Uterus (tissue), 3 donors: ENCODE measurements at regions not wholly inside any gene's neighbourhood (a gene's known extent, or its start where the extent isn't known, plus 50 kb on each side); places are given as distances from the start of the nearest gene placed in this dataset.

Experiments
- DNase-seq, 2 donors: peaks; one replicate each; pipeline ENCODE4 v3.0.0-alpha.2; 2019 to 2020
- H3K27ac ChIP-seq, 2 donors: fragments of 200-600 bp; sonication (generic); 1 replicate in 1 of 2; 2 replicates in 1 of 2; pipeline ENCODE4 v1.5.1; 2016 to 2018
- H3K27me3 ChIP-seq, 2 donors: fragments of 200-600 bp; sonication (generic); one replicate each; pipeline ENCODE4 v1.5.1; 2018 to 2019; ENCODE audit warnings: control low read depth in 1 of 2
- H3K36me3 ChIP-seq, 2 donors: fragments of 200-600 bp; sonication (generic); one replicate each; pipeline ENCODE4 v1.5.1; 2019; ENCODE audit warnings: control low read depth in 1 of 2
- H3K4me1 ChIP-seq, 2 donors: fragments of 200-600 bp; sonication (generic); one replicate each; pipeline ENCODE4 v1.5.1; 2018 to 2019; ENCODE audit warnings: control low read depth in 1 of 2
- H3K4me3 ChIP-seq, 2 donors: fragments of 200-600 bp; sonication (generic); 1 replicate in 1 of 2; 2 replicates in 1 of 2; pipeline ENCODE4 v1.5.1; 2018 to 2019; ENCODE audit warnings: mild to moderate bottlenecking in 1 of 2
- H3K9me3 ChIP-seq, 2 donors: fragments of 200-600 bp; sonication (generic); one replicate each; pipeline ENCODE4 v1.5.1; 2019; ENCODE audit warnings: control low read depth in 1 of 2
- POLR2A ChIP-seq, 2 donors: fragments of 450-650 bp; IDR thresholded peaks; one replicate each; pipeline ENCODE4 v1.6.1; 2016; ENCODE audit warnings: antibody characterized with exemption in 2 of 2, mild to moderate bottlenecking in 1 of 2, moderate library complexity in 1 of 2
- intact Hi-C: fragments of 100-400 bp; cut with DNase I; formaldehyde crosslinking; loops from one replicate; pipeline ENCODE4 v1.15.1; 2023; ENCODE audit warnings: low total_unique reads
- TF ChIP-seq, protein P1 (sequence below), 4 experiments: fragments of 200-600 bp in 2 of 4; fragments of 450-650 bp in 2 of 4; sonication (generic) in 2 of 4; IDR thresholded peaks; one replicate each; pipeline ENCODE4 v1.5.1; 2016 to 2019; ENCODE audit warnings: antibody characterized with exemption in 4 of 4, mild to moderate bottlenecking in 2 of 4, moderate library complexity in 1 of 4
- donor health status: DM: yes; HTN: yes; CAD: no.

DNA sequence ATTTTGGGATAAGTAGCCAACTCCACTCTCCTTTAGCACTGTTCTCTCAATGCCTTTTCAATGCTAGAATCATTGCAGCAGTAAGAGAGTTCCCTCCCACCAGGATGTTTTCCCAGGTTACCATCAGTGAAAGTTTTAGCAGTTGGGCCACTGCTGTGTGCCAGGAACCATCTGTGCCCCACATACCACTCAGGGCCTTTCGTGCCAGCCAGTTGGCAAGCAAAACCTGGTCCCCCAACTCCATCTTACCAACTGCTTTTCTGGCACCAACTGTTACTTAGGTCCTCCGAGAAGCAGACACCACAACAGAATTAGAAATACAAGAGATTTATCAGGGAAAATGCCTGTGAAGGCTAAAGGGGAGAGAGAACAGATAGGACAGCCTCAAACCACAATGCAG, 533.4 kb upstream of the NBEA start:
- Histone ChIP-seq H3K4me3 (no peak overlapping the region), H3K9me3 (no peaks in the 10 kb centered on the region), H3K36me3 (no peaks in the 10 kb centered on the region), H3K4me1 (no peaks in the 10 kb centered on the region), H3K27me3 (no peaks in the 10 kb centered on the region), H3K27ac (no peak overlapping the region)
- intact Hi-C loops: no loop called here
- no peak for DNase-seq
- TF ChIP-seq, protein P1, sequence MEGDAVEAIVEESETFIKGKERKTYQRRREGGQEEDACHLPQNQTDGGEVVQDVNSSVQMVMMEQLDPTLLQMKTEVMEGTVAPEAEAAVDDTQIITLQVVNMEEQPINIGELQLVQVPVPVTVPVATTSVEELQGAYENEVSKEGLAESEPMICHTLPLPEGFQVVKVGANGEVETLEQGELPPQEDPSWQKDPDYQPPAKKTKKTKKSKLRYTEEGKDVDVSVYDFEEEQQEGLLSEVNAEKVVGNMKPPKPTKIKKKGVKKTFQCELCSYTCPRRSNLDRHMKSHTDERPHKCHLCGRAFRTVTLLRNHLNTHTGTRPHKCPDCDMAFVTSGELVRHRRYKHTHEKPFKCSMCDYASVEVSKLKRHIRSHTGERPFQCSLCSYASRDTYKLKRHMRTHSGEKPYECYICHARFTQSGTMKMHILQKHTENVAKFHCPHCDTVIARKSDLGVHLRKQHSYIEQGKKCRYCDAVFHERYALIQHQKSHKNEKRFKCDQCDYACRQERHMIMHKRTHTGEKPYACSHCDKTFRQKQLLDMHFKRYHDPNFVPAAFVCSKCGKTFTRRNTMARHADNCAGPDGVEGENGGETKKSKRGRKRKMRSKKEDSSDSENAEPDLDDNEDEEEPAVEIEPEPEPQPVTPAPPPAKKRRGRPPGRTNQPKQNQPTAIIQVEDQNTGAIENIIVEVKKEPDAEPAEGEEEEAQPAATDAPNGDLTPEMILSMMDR (IDR thresholded peaks at IDR 0.05): no peak
- TF ChIP-seq POLR2A (IDR thresholded peaks at IDR 0.05): no peak

DNA sequence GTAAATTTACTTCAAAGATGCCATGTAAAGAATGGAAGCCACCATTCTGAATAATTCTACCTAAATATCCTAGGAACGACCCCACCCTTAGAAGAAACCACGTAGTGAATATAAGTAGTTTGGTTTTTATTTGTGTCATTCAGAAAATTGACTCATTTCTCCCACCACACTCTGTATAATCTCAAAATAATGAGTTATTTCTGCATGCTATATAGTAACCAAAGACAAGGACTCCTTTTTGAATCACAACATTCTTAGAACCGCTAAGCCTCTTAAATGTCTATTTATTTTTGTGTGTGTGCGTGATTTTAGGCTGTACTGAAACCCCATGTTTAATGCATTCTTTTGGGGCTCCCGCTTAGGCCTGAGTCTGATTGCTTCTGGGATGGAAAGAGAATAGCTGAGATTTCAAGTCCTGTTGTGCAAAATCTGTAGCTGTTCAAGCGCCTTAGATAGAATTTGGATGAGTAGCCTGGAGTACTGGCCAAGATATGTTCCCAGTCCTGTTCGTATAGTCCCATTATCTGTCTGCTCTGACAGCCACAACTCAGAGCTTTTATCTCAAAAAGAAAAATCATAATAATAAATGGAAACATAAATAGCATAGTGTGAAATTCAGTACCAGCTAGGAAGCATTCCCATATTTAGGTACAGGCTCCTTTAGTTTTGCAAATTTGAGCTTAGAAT, 532.4 kb upstream of the NBEA start:
- Histone ChIP-seq H3K4me3 (no peak overlapping the region), H3K27me3 (no peaks in the 10 kb centered on the region), H3K9me3 (no peaks in the 10 kb centered on the region), H3K27ac (no peak overlapping the region), H3K4me1 (no peaks in the 10 kb centered on the region), H3K36me3 (no peaks in the 10 kb centered on the region)
- intact Hi-C loops: no loop called here
- no peak for DNase-seq
- no peak for TF ChIP-seq POLR2A (IDR thresholded peaks at IDR 0.05)
- TF ChIP-seq, protein P1 (IDR thresholded peaks at IDR 0.05): no peak

DNA sequence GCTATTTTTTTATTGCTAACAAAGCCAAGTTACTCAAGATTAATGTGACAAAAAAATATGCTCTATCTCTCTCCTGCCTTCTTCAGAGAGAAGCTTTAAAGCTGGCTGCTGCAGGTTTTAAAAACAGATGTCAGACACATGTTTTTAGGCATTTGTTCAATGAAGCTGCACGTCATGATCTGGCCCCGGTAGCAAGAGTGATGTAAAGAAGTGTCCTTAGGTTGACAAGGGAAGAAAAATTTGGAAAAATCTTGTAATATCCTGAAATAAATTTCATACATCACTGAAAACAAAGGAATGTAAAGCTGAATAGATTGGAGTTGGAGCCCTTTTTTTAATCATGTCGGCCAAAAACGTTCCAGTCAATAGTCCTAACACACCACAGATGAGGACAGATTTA, 531.4 kb upstream of the NBEA start:
- Histone ChIP-seq H3K9me3 (no peaks in the 10 kb centered on the region), H3K27ac (no peak overlapping the region), H3K4me1 (no peaks in the 10 kb centered on the region), H3K27me3 (no peaks in the 10 kb centered on the region), H3K4me3 (no peak overlapping the region), H3K36me3 (no peaks in the 10 kb centered on the region)
- intact Hi-C loops: no loop called here
- no peak for DNase-seq
- TF ChIP-seq POLR2A (IDR thresholded peaks at IDR 0.05): no peak

DNA sequence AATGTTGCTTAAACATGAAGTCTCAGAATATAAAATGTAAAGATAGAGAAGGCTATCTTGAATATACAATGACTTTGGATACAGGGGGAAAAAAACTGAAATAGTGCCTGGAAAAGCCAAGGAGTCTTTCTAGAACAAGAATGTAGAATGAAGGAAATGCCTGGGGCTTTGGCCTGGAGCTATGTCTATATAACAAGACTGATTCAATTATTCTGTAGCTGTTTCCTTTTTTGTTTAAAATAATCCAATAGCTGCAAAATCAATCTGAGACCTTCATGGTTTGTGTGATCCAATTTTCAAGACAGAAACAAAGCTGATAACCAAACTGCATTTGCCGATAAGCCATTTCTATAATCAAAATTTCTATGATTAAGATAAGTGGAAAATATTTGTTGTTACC, 530.9 kb upstream of the NBEA start:
- Histone ChIP-seq H3K4me3 (no peak overlapping the region), H3K36me3 (no peaks in the 10 kb centered on the region), H3K4me1 (no peaks in the 10 kb centered on the region), H3K9me3 (no peaks in the 10 kb centered on the region), H3K27ac (no peak overlapping the region), H3K27me3 (no peaks in the 10 kb centered on the region)
- TF ChIP-seq, protein P1 (IDR thresholded peaks at IDR 0.05): no peak
- TF ChIP-seq POLR2A (IDR thresholded peaks at IDR 0.05): no peak
- DNase-seq: no peak
- intact Hi-C loops: no loop called here

DNA sequence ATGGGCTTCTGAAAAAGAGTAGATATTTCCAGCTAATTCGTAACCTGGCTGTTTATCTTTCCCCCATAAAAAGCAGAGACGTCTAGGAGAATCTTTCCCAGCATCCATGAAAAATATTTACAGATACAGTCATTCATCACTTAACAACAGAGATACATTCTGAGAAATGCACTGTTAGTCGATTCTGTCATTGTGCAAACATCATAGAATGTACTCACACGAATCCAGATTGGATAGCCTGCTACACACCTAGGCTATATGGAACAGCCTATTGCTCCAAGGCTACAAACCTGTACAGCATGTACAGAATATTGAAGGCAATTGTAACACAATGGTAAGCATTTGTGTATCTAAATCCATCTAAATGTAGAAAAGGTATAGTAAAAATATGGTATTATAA, 530.2 kb upstream of the NBEA start:
- no peak for TF ChIP-seq POLR2A (IDR thresholded peaks at IDR 0.05)
- TF ChIP-seq, protein P1 (IDR thresholded peaks at IDR 0.05): no peak
- Histone ChIP-seq H3K36me3 (no peaks in the 10 kb centered on the region), H3K27me3 (no peaks in the 10 kb centered on the region), H3K4me3 (no peak overlapping the region), H3K27ac (no peak overlapping the region), H3K9me3 (no peaks in the 10 kb centered on the region), H3K4me1 (no peaks in the 10 kb centered on the region)
- DNase-seq: no peak
- intact Hi-C loops: no loop called here

DNA sequence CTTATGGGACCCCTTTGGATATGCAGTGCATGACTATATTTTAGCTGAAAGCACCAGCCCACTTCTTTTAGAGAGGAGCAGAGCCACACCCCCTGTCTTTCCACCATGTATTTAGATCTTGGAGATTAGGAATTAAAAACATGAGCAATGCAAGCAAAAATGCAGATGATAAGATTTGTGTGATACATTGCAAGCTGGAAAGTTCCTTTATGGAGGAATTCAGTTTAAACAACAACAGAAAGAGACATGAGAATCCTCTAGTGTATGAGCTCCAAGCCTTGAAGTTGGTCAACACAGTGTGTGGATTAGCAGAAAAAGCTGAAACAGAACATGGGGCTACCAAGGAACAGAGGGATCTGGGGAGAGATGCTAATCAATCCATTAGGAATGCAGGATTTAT, 529.8 kb upstream of the NBEA start:
- Histone ChIP-seq H3K4me3 (no peak overlapping the region), H3K27me3 (no peaks in the 10 kb centered on the region), H3K9me3 (no peaks in the 10 kb centered on the region), H3K4me1 (no peaks in the 10 kb centered on the region), H3K27ac (no peak overlapping the region), H3K36me3 (no peaks in the 10 kb centered on the region)
- no peak for DNase-seq
- intact Hi-C loops: no loop called here
- no peak for TF ChIP-seq POLR2A (IDR thresholded peaks at IDR 0.05)
- TF ChIP-seq, protein P1 (IDR thresholded peaks at IDR 0.05): no peak
